ENCODE measurements at regions not wholly inside any gene's neighbourhood (a gene's known extent, or its start where the extent isn't known, plus 50 kb on each side); places are given as distances from the start of the nearest gene placed in this dataset.
"Not testable (repeated sequence)": the region's sequence is repeated elsewhere in the genome, so short reads cannot be mapped to it uniquely, and the experiment has no call there.

DNA sequence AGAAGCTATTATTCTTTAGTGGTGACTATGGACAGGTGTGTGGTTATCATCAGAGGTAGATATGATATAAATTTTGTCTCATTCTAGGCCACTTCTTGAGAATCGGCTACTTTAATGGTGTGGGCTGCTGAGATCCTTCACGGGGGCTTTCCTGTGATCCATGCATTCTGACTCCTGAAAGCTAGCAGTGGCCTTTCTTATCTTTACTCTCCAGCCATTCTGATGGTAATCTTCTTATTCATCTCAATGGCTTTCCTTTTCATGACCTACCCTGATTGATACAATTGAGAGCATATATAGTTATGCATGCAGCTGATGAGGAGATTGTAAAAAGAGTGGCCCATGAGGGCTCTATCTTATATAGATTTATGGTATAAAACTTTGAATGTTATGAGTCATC is 78.3 kb upstream of the ZPLD1 start:
- no CpG with 5 or more reads among the region's 2 CpGs for WGBS, 2 donors (ENCODE audit: extremely low coverage in 2 of 2, insufficient read length in 2 of 2, insufficient replicate concordance in 1 of 2)
- H4K91ac ChIP-seq (ENCODE audit: low read depth, low read length, poor library complexity) = no peak overlapping the region
- H3K27ac ChIP-seq (replicated peaks; ENCODE audit: low read length) = no peak overlapping the region

DNA sequence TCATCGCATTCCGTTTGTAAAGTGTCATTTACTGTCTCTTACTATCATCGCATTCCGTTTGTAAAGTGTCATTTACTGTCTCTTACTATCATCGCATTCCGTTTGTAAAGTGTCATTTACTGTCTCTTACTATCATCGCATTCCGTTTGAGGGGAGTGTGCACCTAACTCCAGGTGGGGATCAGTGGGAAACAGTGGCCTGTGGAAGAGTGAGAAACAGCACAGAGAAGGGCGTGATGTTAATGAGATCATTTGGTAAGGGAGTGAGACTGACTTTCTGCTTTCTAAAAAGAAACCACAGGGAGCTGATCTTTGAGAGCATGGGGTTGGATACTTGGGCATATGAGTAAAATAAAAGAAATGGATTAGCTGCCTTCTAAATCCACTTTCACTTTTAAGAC is 77.5 kb upstream of the ZPLD1 start:
- H3K79me1 ChIP-seq (ENCODE audit: low read depth, low read length); H4K8ac ChIP-seq (ENCODE audit: low read depth, low read length); H2BK15ac ChIP-seq (ENCODE audit: low read length); H2BK5ac ChIP-seq (ENCODE audit: low read length); H3K4ac ChIP-seq (ENCODE audit: low read length); H3K4me1 ChIP-seq (ENCODE audit: control insufficient read depth in 2 of 2, insufficient read depth in 1 of 2, low read depth in 1 of 2, low read length in 2 of 2); H3K27me3 ChIP-seq (ENCODE audit: control insufficient read depth in 3 of 3, insufficient read depth in 3 of 3, low read depth in 1 of 3, low read length in 3 of 3); H4K91ac ChIP-seq (ENCODE audit: low read depth, low read length, poor library complexity); H3K23ac ChIP-seq (ENCODE audit: low read depth, low read length, poor library complexity); H3K4me2 ChIP-seq (ENCODE audit: insufficient read depth, low read length, poor library complexity, severe bottlenecking); DNase-seq (ENCODE audit: low spot score); H3K14ac ChIP-seq (ENCODE audit: low read length); H2AK5ac ChIP-seq (ENCODE audit: low read depth, low read length); H3K36me3 ChIP-seq (replicated peaks in 1 of 2; ENCODE audit: control insufficient read depth in 2 of 2, insufficient read depth in 2 of 2, low read length in 2 of 2); H2AFZ ChIP-seq (ENCODE audit: low read length); H2BK120ac ChIP-seq (ENCODE audit: low read depth, low read length); H3K4me3 ChIP-seq (ENCODE audit: low read length in 2 of 2); H2BK12ac ChIP-seq (ENCODE audit: low read length); H3K9ac ChIP-seq (ENCODE audit: low read depth, low read length, poor library complexity); H3K9me3 ChIP-seq (replicated peaks in 1 of 2; ENCODE audit: control insufficient read depth in 2 of 2, insufficient read depth in 1 of 2, low read depth in 1 of 2, low read length in 2 of 2); H3K18ac ChIP-seq (ENCODE audit: low read length): not testable (repeated sequence)
- peak overlapping the region; percentile 34 for H3K27ac ChIP-seq (replicated peaks; ENCODE audit: low read length)
- WGBS, 2 donors (ENCODE audit: extremely low coverage in 2 of 2, insufficient read length in 2 of 2, insufficient replicate concordance in 1 of 2) = no CpG with 5 or more reads among the region's 9 CpGs

More for the DNA sequence above, 78.3 kb upstream of the ZPLD1 start:
- Histone ChIP-seq H3K27me3 (ENCODE audit: control insufficient read depth in 3 of 3, insufficient read depth in 3 of 3, low read depth in 1 of 3, low read length in 3 of 3) (no peaks in the 10 kb centered on the region), H2BK5ac (ENCODE audit: low read length) (no peak overlapping the region), H3K4me1 (ENCODE audit: control insufficient read depth in 2 of 2, insufficient read depth in 1 of 2, low read depth in 1 of 2, low read length in 2 of 2) (peaks cover 0 to 4% of the 10 kb centered on the region in 2 donors), H3K23ac (ENCODE audit: low read depth, low read length, poor library complexity) (no peak overlapping the region), H3K14ac (ENCODE audit: low read length) (no peak overlapping the region), H2BK120ac (ENCODE audit: low read depth, low read length) (no peak overlapping the region), H2BK12ac (ENCODE audit: low read length) (no peak overlapping the region), H2AFZ (ENCODE audit: low read length) (no peak overlapping the region), H3K79me1 (ENCODE audit: low read depth, low read length) (no peaks in the 10 kb centered on the region), H3K36me3 (replicated peaks in 1 of 2; ENCODE audit: control insufficient read depth in 2 of 2, insufficient read depth in 2 of 2, low read length in 2 of 2) (no peaks in the 10 kb centered on the region), H2BK15ac (ENCODE audit: low read length) (no peak overlapping the region), H2AK5ac (ENCODE audit: low read depth, low read length) (no peak overlapping the region), H4K8ac (ENCODE audit: low read depth, low read length) (no peak overlapping the region), H3K9ac (ENCODE audit: low read depth, low read length, poor library complexity) (no peak overlapping the region), H3K18ac (ENCODE audit: low read length) (no peak overlapping the region), H3K4me3 (ENCODE audit: low read length in 2 of 2) (no peak overlapping the region), H3K4ac (ENCODE audit: low read length) (no peak overlapping the region), H3K9me3 (replicated peaks in 1 of 2; ENCODE audit: control insufficient read depth in 2 of 2, insufficient read depth in 1 of 2, low read depth in 1 of 2, low read length in 2 of 2) (no peaks in the 10 kb centered on the region), H3K4me2 (ENCODE audit: insufficient read depth, low read length, poor library complexity, severe bottlenecking) (no peak overlapping the region)
- no peak for DNase-seq (ENCODE audit: low spot score)

DNA sequence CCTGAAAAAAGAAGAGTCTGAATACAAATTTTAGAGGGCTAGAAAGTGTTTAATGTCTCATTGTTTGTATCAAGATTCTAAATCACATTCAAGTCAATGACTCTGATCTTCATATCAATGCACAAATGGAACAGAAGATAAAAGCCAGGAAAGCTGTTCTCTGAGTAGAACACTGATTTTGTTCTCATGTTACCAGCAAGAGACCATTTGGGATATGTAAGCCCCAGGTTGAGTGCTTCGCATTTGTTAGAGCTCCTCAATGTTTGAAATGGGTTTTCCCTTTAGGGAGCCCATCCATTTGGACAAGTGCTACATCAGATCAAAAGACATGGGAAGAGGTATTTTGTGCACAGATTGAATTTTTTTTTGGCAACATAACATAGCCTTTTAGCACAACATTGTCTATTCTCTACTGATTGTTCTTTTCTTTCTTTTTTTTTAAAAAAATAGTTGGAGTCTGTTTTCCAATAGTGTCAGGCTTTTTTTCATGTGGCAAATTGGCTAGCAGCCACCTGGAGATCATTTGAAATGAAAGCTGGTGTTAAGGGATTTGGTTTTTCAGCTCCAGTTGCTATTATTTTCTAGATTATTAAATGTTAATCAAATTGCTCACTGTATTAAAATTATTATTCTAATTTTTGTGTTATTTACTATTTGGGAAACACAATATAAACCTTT is 74.5 kb upstream of the ZPLD1 start:
- peaks cover 0 to 4% of the 10 kb centered on the region in 2 donors for H3K4me1 ChIP-seq (ENCODE audit: control insufficient read depth in 2 of 2, insufficient read depth in 1 of 2, low read depth in 1 of 2, low read length in 2 of 2)
- WGBS, 2 donors (ENCODE audit: extremely low coverage in 2 of 2, insufficient read length in 2 of 2, insufficient replicate concordance in 1 of 2) = no CpG with 5 or more reads among the region's 1 CpG
- no peak overlapping the region for H2BK15ac ChIP-seq (ENCODE audit: low read length)
- no peak overlapping the region for H3K9ac ChIP-seq (ENCODE audit: low read depth, low read length, poor library complexity)
- no peak overlapping the region for H3K18ac ChIP-seq (ENCODE audit: low read length)
- H3K9me3 ChIP-seq (replicated peaks in 1 of 2; ENCODE audit: control insufficient read depth in 2 of 2, insufficient read depth in 1 of 2, low read depth in 1 of 2, low read length in 2 of 2) = peaks cover 0 to 6% of the 10 kb centered on the region in 2 donors
- H3K4ac ChIP-seq (ENCODE audit: low read length) = no peak overlapping the region
- no peak overlapping the region for H2AFZ ChIP-seq (ENCODE audit: low read length)
- no peaks in the 10 kb centered on the region for H3K36me3 ChIP-seq (replicated peaks in 1 of 2; ENCODE audit: control insufficient read depth in 2 of 2, insufficient read depth in 2 of 2, low read length in 2 of 2)
- no peaks in the 10 kb centered on the region for H3K27me3 ChIP-seq (ENCODE audit: control insufficient read depth in 3 of 3, insufficient read depth in 3 of 3, low read depth in 1 of 3, low read length in 3 of 3)
- peak overlapping the region; percentile 69 for H3K27ac ChIP-seq (replicated peaks; ENCODE audit: low read length)
- H2AK5ac ChIP-seq (ENCODE audit: low read depth, low read length) = no peak overlapping the region
- no peaks in the 10 kb centered on the region for H3K79me1 ChIP-seq (ENCODE audit: low read depth, low read length)
- no peak overlapping the region for H3K14ac ChIP-seq (ENCODE audit: low read length)
- no peak for DNase-seq (ENCODE audit: low spot score)
- H4K91ac ChIP-seq (ENCODE audit: low read depth, low read length, poor library complexity) = no peak overlapping the region
- H3K23ac ChIP-seq (ENCODE audit: low read depth, low read length, poor library complexity) = no peak overlapping the region
- H2BK5ac ChIP-seq (ENCODE audit: low read length) = no peak overlapping the region
- no peak overlapping the region for H3K4me3 ChIP-seq (ENCODE audit: low read length in 2 of 2)
- H2BK120ac ChIP-seq (ENCODE audit: low read depth, low read length) = no peak overlapping the region
- H3K4me2 ChIP-seq (ENCODE audit: insufficient read depth, low read length, poor library complexity, severe bottlenecking) = no peak overlapping the region
- no peak overlapping the region for H4K8ac ChIP-seq (ENCODE audit: low read depth, low read length)
- no peak overlapping the region for H2BK12ac ChIP-seq (ENCODE audit: low read length)

DNA sequence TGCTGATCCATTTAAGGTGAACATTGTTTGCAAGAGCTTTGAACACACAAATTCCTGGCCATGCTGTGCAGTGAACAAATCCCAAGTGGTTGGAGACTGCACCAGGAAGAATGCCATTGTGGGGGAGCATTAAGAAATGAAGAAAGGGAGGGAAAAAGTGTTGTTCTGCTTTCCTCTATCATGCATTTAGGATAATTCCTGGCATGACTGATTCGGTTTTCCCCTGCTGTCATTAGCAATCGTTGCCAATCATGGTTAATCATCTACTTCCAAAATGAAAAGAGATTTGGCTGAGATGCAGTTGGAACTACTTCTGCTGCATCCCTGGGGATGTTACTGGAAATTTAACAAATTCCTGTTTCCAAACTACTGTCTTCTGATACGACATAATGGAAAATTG is 73.7 kb upstream of the ZPLD1 start:
- H3K27me3 ChIP-seq (ENCODE audit: control insufficient read depth in 3 of 3, insufficient read depth in 3 of 3, low read depth in 1 of 3, low read length in 3 of 3) = no peaks in the 10 kb centered on the region
- no peak overlapping the region for H2BK5ac ChIP-seq (ENCODE audit: low read length)
- no peak overlapping the region for H4K8ac ChIP-seq (ENCODE audit: low read depth, low read length)
- H3K4me3 ChIP-seq (ENCODE audit: low read length in 2 of 2) = no peak overlapping the region
- peaks cover 0 to 6% of the 10 kb centered on the region in 2 donors for H3K9me3 ChIP-seq (replicated peaks in 1 of 2; ENCODE audit: control insufficient read depth in 2 of 2, insufficient read depth in 1 of 2, low read depth in 1 of 2, low read length in 2 of 2)
- no peak for DNase-seq (ENCODE audit: low spot score)
- no peak overlapping the region for H3K9ac ChIP-seq (ENCODE audit: low read depth, low read length, poor library complexity)
- H3K23ac ChIP-seq (ENCODE audit: low read depth, low read length, poor library complexity) = no peak overlapping the region
- H2AFZ ChIP-seq (ENCODE audit: low read length) = no peak overlapping the region
- WGBS, 2 donors (ENCODE audit: extremely low coverage in 2 of 2, insufficient read length in 2 of 2, insufficient replicate concordance in 1 of 2) = no CpG with 5 or more reads among the region's 3 CpGs
- H3K36me3 ChIP-seq (replicated peaks in 1 of 2; ENCODE audit: control insufficient read depth in 2 of 2, insufficient read depth in 2 of 2, low read length in 2 of 2) = no peaks in the 10 kb centered on the region
- H2AK5ac ChIP-seq (ENCODE audit: low read depth, low read length) = no peak overlapping the region
- no peak overlapping the region for H3K18ac ChIP-seq (ENCODE audit: low read length)
- no peaks in the 10 kb centered on the region for H3K79me1 ChIP-seq (ENCODE audit: low read depth, low read length)
- H2BK15ac ChIP-seq (ENCODE audit: low read length) = no peak overlapping the region
- H3K4me1 ChIP-seq (ENCODE audit: control insufficient read depth in 2 of 2, insufficient read depth in 1 of 2, low read depth in 1 of 2, low read length in 2 of 2) = peaks cover 0 to 4% of the 10 kb centered on the region in 2 donors
- peak overlapping the region; percentile 37 for H3K27ac ChIP-seq (replicated peaks; ENCODE audit: low read length)
- no peak overlapping the region for H4K91ac ChIP-seq (ENCODE audit: low read depth, low read length, poor library complexity)
- H2BK12ac ChIP-seq (ENCODE audit: low read length) = no peak overlapping the region
- no peak overlapping the region for H3K14ac ChIP-seq (ENCODE audit: low read length)
- no peak overlapping the region for H2BK120ac ChIP-seq (ENCODE audit: low read depth, low read length)
- no peak overlapping the region for H3K4me2 ChIP-seq (ENCODE audit: insufficient read depth, low read length, poor library complexity, severe bottlenecking)
- H3K4ac ChIP-seq (ENCODE audit: low read length) = no peak overlapping the region
